ENCODE measurements at regions not wholly inside any gene's neighbourhood (a gene's known extent, or its start where the extent isn't known, plus 50 kb on each side); places are given as distances from the start of the nearest gene placed in this dataset.

GRCh38 chr7:33798686-33799325, 106.5 kb upstream of the BMPER start:
- Mint-ChIP-seq H3K36me3 (no peaks in the 10 kb centered on the region), H3K9me3 (peaks cover 5% of the 10 kb centered on the region), H3K4me1 (ENCODE audit: unreplicated experiment) (peaks cover 13% of the 10 kb centered on the region), H3K27me3 (peaks cover 5% of the 10 kb centered on the region), H3K4me3 (no peak overlapping the region), H3K27ac (no peak overlapping the region)
- DNase-seq (ENCODE audit: extremely low spot score, unreplicated experiment): no peak
- TF ChIP-seq, protein P1, sequence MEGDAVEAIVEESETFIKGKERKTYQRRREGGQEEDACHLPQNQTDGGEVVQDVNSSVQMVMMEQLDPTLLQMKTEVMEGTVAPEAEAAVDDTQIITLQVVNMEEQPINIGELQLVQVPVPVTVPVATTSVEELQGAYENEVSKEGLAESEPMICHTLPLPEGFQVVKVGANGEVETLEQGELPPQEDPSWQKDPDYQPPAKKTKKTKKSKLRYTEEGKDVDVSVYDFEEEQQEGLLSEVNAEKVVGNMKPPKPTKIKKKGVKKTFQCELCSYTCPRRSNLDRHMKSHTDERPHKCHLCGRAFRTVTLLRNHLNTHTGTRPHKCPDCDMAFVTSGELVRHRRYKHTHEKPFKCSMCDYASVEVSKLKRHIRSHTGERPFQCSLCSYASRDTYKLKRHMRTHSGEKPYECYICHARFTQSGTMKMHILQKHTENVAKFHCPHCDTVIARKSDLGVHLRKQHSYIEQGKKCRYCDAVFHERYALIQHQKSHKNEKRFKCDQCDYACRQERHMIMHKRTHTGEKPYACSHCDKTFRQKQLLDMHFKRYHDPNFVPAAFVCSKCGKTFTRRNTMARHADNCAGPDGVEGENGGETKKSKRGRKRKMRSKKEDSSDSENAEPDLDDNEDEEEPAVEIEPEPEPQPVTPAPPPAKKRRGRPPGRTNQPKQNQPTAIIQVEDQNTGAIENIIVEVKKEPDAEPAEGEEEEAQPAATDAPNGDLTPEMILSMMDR (conservative IDR thresholded peaks at IDR 0.05): no peak

DNA sequence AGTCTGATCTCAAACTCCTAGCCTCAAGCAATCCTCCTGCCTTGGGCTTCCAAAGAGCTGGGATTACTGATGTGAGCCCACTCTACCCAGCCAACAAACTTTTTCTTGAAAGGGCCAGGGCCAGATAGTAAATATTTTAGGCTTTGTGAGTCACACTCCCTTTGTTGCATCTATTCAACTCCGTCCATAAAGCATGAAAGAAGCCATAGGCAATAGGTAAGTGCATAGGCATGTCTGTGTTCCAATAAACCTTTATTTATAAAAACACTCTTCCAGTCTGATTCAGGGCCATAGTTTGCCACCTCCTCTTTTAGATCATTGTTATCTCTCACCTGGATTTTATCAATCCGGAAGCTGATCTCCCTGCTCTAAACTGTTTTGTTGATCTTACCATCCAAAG, 105.6 kb upstream of the BMPER start:
- no peak for DNase-seq (ENCODE audit: extremely low spot score, unreplicated experiment)
- Mint-ChIP-seq H3K27me3 (peaks cover 12% of the 10 kb centered on the region), H3K4me3 (no peak overlapping the region), H3K27ac (no peak overlapping the region), H3K36me3 (no peaks in the 10 kb centered on the region), H3K4me1 (ENCODE audit: unreplicated experiment) (peaks cover 20% of the 10 kb centered on the region), H3K9me3 (peaks cover 5% of the 10 kb centered on the region)
- TF ChIP-seq, protein P1 (conservative IDR thresholded peaks at IDR 0.05): no peak

DNA sequence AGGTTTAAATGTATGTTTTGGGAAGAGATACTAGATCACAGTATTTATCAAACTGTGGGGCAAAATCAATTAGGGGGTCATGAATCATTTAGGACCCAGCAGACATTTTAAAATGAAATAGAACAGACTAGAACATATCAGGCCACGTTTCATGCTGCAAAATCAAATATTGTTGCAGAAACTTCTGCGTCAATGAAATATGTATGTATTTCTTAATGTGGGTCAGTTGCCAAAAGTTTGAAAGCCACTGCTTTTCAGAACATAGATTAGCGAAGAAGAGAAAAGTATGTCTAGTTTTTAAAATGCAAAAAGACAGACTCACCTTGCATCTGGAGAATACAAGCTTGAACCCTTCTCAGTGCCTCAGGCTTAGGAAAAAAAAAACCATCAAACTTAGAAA, 102.7 kb upstream of the BMPER start:
- H3K36me3 Mint-ChIP-seq: no peaks in the 10 kb centered on the region
- H3K4me1 Mint-ChIP-seq (ENCODE audit: unreplicated experiment): peaks cover 26% of the 10 kb centered on the region
- H3K27ac Mint-ChIP-seq: no peak overlapping the region
- H3K9me3 Mint-ChIP-seq: peaks cover 5% of the 10 kb centered on the region
- TF ChIP-seq, protein P1 (conservative IDR thresholded peaks at IDR 0.05): no peak
- H3K27me3 Mint-ChIP-seq: peaks cover 15% of the 10 kb centered on the region
- no peak for DNase-seq (ENCODE audit: extremely low spot score, unreplicated experiment)
- no peak overlapping the region for H3K4me3 Mint-ChIP-seq

DNA sequence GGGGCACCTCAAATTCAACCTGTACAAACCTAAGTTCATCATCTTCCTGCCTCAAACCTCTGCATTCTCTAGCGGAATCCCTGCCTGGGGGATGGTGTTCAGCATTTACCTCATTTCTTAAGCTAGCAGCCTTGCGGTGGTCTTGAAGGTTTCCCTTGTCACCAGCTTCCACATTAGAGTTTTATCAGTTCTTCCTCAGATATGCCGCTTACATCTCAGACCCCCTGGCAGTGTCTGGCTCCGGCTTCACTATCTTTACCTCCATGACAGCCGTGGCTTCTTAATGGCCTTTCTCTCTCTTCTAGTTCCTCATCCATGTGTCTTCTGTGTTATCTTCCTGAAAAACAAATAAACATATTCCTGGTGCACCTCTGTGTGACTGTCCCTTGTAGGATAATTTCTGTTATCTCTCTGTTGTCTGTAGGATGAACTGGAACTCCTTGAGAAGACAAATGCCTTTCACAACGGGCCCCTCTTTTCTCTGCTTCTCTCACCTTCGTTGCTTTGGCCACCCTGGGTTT, 101.1 kb upstream of the BMPER start:
- DNase-seq (ENCODE audit: extremely low spot score, unreplicated experiment): no peak
- H3K36me3 Mint-ChIP-seq: no peaks in the 10 kb centered on the region
- peaks cover 29% of the 10 kb centered on the region for H3K4me1 Mint-ChIP-seq (ENCODE audit: unreplicated experiment)
- H3K27ac Mint-ChIP-seq: no peak overlapping the region
- H3K27me3 Mint-ChIP-seq: peaks cover 12% of the 10 kb centered on the region
- peaks cover under 1% of the 10 kb centered on the region for H3K9me3 Mint-ChIP-seq
- TF ChIP-seq, protein P1 (conservative IDR thresholded peaks at IDR 0.05): no peak
- H3K4me3 Mint-ChIP-seq: no peak overlapping the region

GRCh38 chr7:33805630-33806233, 99.6 kb upstream of the BMPER start:
- Mint-ChIP-seq H3K27ac (no peak overlapping the region), H3K36me3 (no peaks in the 10 kb centered on the region), H3K9me3 (no peaks in the 10 kb centered on the region), H3K27me3 (peaks cover 12% of the 10 kb centered on the region), H3K4me3 (no peak overlapping the region), H3K4me1 (ENCODE audit: unreplicated experiment) (peaks cover 29% of the 10 kb centered on the region)
- DNase-seq (ENCODE audit: extremely low spot score, unreplicated experiment): no peak
- TF ChIP-seq, protein P1 (conservative IDR thresholded peaks at IDR 0.05): no peak
